Neural cell (in vitro differentiated cells): ENCODE measurements at regions not wholly inside any gene's neighbourhood (a gene's known extent, or its start where the extent isn't known, plus 50 kb on each side); places are given as distances from the start of the nearest gene placed in this dataset.

ENCODE experiments used
- H2AFZ ChIP-seq: fragments of 200-600, 300-800 bp; sonication (generic), shearing (Covaris generic); 2 replicates; pipeline ENCODE4 v1.6.0; 2014; ENCODE audit warnings: low read depth, mild to moderate bottlenecking, antibody characterized with exemption, low read length, moderate library complexity
- H3F3A ChIP-seq: fragments of 200-600 bp; shearing (Covaris generic); 2 replicates; pipeline ENCODE4 v1.6.1; 2016; ENCODE audit warnings: mild to moderate bottlenecking, moderate library complexity, mixed read lengths, antibody characterized with exemption, low read length; ENCODE audit not compliant: insufficient read depth, poor library complexity, severe bottlenecking
- H3K27ac ChIP-seq: fragments of 200-600, 300-800 bp; sonication (generic), shearing (Covaris generic); 2 replicates; pipeline ENCODE4 v1.5.1; 2014; ENCODE audit warnings: mild to moderate bottlenecking, low read length, moderate library complexity
- H3K27me3 ChIP-seq: fragments of 300-800, 200-600 bp; sonication (generic), shearing (Covaris generic); 2 replicates; pipeline ENCODE4 v1.6.0; 2014; ENCODE audit warnings: mild to moderate bottlenecking, low read depth, low read length, moderate library complexity; ENCODE audit not compliant: insufficient read depth
- H3K36me3 ChIP-seq: fragments of 300-800, 200-600 bp; sonication (generic), shearing (Covaris generic); 2 replicates; pipeline ENCODE4 v1.5.1; 2014; ENCODE audit warnings: mild to moderate bottlenecking, antibody characterized with exemption, low read length, moderate library complexity; ENCODE audit not compliant: insufficient read depth
- H3K4me2 ChIP-seq: fragments of 300-800, 200-600 bp; sonication (generic), shearing (Covaris generic); 2 replicates; pipeline ENCODE4 v1.6.0; 2014; ENCODE audit warnings: mild to moderate bottlenecking, low read length
- H3K4me3 ChIP-seq: fragments of 300-800, 200-600 bp; sonication (generic), shearing (Covaris generic); 2 replicates; pipeline ENCODE4 v1.5.1; 2014; ENCODE audit warnings: mild to moderate bottlenecking, low read length, moderate library complexity
- H3K79me2 ChIP-seq: fragments of 200-600 bp; shearing (Covaris generic); replicated peaks from 2 replicates; pipeline ENCODE4 v1.6.0; 2014; ENCODE audit warnings: mild to moderate bottlenecking, low read length, moderate library complexity; ENCODE audit not compliant: insufficient read depth
- H3K9ac ChIP-seq: fragments of 300-800, 200-600 bp; sonication (generic), shearing (Covaris generic); 2 replicates; pipeline ENCODE4 v1.6.1; 2016; ENCODE audit warnings: mild to moderate bottlenecking, low read length, mixed read lengths
- H3K9me2 ChIP-seq: fragments of 200-600 bp; shearing (Covaris generic); 2 replicates; pipeline ENCODE4 v1.6.1; 2016; ENCODE audit warnings: mild to moderate bottlenecking, low read length, mixed read lengths; ENCODE audit not compliant: insufficient read depth
- H3K9me3 ChIP-seq: fragments of 200-600, 300-800 bp; sonication (generic), shearing (Covaris generic); 2 replicates; pipeline ENCODE4 v1.6.1; 2016; ENCODE audit warnings: mild to moderate bottlenecking, mixed run types, low read length, moderate library complexity, mixed read lengths
- H4K20me1 ChIP-seq: fragments of 200-600 bp; shearing (Covaris generic); 2 replicates; pipeline ENCODE4 v1.6.1; 2016; ENCODE audit warnings: mild to moderate bottlenecking, mixed run types; ENCODE audit not compliant: insufficient read depth
- EP300 ChIP-seq: fragments of 450-650 bp; conservative IDR thresholded peaks from 2 replicates; pipeline ENCODE4 v1.6.1; 2014; ENCODE audit warnings: antibody characterized with exemption, mild to moderate bottlenecking, moderate library complexity; ENCODE audit not compliant: poor library complexity, severe bottlenecking
- EZH2 ChIP-seq: fragments of 200-600, 300-800 bp; shearing (Covaris generic), sonication (generic); IDR thresholded peaks from 2 replicates; pipeline ENCODE4 v1.6.1; 2014; ENCODE audit warnings: antibody characterized with exemption, low read length, borderline replicate concordance, mild to moderate bottlenecking; ENCODE audit not compliant: insufficient read depth, poor library complexity, severe bottlenecking
- MXI1 ChIP-seq: fragments of 450-650 bp; conservative IDR thresholded peaks from 2 replicates; pipeline ENCODE4 v1.6.1; 2014; ENCODE audit warnings: antibody characterized with exemption, mild to moderate bottlenecking; ENCODE audit not compliant: poor library complexity, severe bottlenecking
- POLR2AphosphoS5 ChIP-seq: IDR thresholded peaks from 2 replicates; pipeline ENCODE4 v1.6.1; 2012
- RAD21 ChIP-seq: fragments of 450-650 bp; conservative IDR thresholded peaks from 2 replicates; pipeline ENCODE4 v1.6.1; 2014; ENCODE audit warnings: antibody characterized with exemption, mild to moderate bottlenecking, moderate library complexity
- SMC3 ChIP-seq: fragments of 450-650 bp; conservative IDR thresholded peaks from 2 replicates; pipeline ENCODE4 v1.6.1; 2014; ENCODE audit warnings: antibody characterized with exemption, mild to moderate bottlenecking, moderate library complexity; ENCODE audit not compliant: poor library complexity
- TAF1 ChIP-seq: IDR thresholded peaks from 2 replicates; pipeline ENCODE4 v1.6.1; 2012; ENCODE audit warnings: low read depth
- TF ChIP-seq, protein P1 (sequence below): fragments of 450-650 bp; IDR thresholded peaks from 2 replicates; pipeline ENCODE4 v1.5.1; 2014; ENCODE audit warnings: antibody characterized with exemption, mild to moderate bottlenecking, moderate library complexity; ENCODE audit not compliant: poor library complexity, severe bottlenecking
- TF ChIP-seq, protein P2 (sequence below): IDR thresholded peaks from 2 replicates; pipeline ENCODE4 v1.6.1; 2012; ENCODE audit warnings: borderline replicate concordance

DNA sequence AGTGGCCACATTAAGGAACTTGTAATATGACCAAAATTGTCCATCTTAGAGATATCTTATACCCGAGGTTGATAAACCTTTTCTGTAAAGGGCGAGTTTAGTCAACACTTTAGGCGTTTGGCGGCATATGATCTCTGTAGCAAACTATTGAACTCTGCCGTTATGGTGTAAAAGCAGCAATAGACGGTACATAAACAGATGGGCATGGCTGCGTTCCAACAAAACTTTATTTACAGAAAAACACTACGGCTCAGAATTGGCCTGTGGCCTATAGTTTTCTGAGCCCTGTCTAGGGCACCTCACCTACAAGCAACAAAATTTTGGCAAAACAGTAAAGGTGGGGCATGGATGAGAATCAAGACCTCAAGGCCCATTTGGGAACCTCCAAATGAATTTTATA is 121.9 kb upstream of the HAAO start:
- no peaks in the 10 kb centered on the region for H3K9me2 ChIP-seq
- no peak for TF ChIP-seq EZH2
- TF ChIP-seq, protein P1, sequence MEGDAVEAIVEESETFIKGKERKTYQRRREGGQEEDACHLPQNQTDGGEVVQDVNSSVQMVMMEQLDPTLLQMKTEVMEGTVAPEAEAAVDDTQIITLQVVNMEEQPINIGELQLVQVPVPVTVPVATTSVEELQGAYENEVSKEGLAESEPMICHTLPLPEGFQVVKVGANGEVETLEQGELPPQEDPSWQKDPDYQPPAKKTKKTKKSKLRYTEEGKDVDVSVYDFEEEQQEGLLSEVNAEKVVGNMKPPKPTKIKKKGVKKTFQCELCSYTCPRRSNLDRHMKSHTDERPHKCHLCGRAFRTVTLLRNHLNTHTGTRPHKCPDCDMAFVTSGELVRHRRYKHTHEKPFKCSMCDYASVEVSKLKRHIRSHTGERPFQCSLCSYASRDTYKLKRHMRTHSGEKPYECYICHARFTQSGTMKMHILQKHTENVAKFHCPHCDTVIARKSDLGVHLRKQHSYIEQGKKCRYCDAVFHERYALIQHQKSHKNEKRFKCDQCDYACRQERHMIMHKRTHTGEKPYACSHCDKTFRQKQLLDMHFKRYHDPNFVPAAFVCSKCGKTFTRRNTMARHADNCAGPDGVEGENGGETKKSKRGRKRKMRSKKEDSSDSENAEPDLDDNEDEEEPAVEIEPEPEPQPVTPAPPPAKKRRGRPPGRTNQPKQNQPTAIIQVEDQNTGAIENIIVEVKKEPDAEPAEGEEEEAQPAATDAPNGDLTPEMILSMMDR, result no peak
- no peak for TF ChIP-seq MXI1
- TF ChIP-seq RAD21, result no peak
- TF ChIP-seq POLR2AphosphoS5, result no peak
- TF ChIP-seq TAF1, result no peak
- TF ChIP-seq SMC3, result no peak
- no peak for TF ChIP-seq EP300
- TF ChIP-seq, protein P2, sequence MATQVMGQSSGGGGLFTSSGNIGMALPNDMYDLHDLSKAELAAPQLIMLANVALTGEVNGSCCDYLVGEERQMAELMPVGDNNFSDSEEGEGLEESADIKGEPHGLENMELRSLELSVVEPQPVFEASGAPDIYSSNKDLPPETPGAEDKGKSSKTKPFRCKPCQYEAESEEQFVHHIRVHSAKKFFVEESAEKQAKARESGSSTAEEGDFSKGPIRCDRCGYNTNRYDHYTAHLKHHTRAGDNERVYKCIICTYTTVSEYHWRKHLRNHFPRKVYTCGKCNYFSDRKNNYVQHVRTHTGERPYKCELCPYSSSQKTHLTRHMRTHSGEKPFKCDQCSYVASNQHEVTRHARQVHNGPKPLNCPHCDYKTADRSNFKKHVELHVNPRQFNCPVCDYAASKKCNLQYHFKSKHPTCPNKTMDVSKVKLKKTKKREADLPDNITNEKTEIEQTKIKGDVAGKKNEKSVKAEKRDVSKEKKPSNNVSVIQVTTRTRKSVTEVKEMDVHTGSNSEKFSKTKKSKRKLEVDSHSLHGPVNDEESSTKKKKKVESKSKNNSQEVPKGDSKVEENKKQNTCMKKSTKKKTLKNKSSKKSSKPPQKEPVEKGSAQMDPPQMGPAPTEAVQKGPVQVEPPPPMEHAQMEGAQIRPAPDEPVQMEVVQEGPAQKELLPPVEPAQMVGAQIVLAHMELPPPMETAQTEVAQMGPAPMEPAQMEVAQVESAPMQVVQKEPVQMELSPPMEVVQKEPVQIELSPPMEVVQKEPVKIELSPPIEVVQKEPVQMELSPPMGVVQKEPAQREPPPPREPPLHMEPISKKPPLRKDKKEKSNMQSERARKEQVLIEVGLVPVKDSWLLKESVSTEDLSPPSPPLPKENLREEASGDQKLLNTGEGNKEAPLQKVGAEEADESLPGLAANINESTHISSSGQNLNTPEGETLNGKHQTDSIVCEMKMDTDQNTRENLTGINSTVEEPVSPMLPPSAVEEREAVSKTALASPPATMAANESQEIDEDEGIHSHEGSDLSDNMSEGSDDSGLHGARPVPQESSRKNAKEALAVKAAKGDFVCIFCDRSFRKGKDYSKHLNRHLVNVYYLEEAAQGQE, result no peak
- H3K27ac ChIP-seq, result no peak overlapping the region
- no peaks in the 10 kb centered on the region for H3K9me3 ChIP-seq
- no peaks in the 10 kb centered on the region for H4K20me1 ChIP-seq
- no peaks in the 10 kb centered on the region for H3K27me3 ChIP-seq
- no peaks in the 10 kb centered on the region for H3K79me2 ChIP-seq
- no peak overlapping the region for H3K4me3 ChIP-seq
- H2AFZ ChIP-seq, result no peak overlapping the region
- H3F3A ChIP-seq, result no peaks in the 10 kb centered on the region
- no peaks in the 10 kb centered on the region for H3K36me3 ChIP-seq
- no peak overlapping the region for H3K9ac ChIP-seq
- H3K4me2 ChIP-seq, result no peak overlapping the region

DNA sequence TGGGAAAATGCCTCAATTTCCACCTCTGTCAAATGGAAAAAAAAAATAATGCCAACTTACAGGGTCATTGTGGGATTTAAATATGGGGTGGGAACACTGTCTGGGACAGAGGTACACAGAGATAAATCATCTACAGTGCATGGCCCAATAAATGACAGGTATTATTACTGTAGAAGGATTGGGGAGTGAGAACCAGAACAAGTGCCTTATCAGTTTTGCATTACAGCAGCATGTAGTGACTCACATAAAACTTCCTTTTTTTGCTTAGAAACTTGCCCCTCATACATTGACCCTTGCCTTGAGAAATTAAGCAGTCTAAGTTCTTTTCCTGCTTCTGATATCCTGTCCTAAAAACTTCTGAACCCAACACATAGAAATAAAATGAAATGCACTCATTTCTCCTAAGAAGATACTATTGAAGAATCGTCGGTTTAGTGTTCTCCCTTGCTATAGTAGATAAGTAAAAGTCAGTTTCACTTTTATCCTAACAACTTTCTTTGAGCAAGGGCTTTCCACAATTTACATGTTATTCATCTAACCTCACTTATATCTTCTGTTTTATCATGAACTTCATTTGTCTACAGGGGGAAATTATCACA is 121.0 kb upstream of the HAAO start:
- H4K20me1 ChIP-seq, result no peaks in the 10 kb centered on the region
- H3K4me2 ChIP-seq, result no peak overlapping the region
- no peaks in the 10 kb centered on the region for H3K36me3 ChIP-seq
- H2AFZ ChIP-seq, result no peak overlapping the region
- no peaks in the 10 kb centered on the region for H3K9me2 ChIP-seq
- H3K9ac ChIP-seq, result no peak overlapping the region
- H3K27me3 ChIP-seq, result no peaks in the 10 kb centered on the region
- H3K4me3 ChIP-seq, result no peak overlapping the region
- no peaks in the 10 kb centered on the region for H3K79me2 ChIP-seq
- H3K9me3 ChIP-seq, result no peaks in the 10 kb centered on the region
- TF ChIP-seq SMC3 (no peak), POLR2AphosphoS5 (no peak), EZH2 (no peak), RAD21 (no peak), TAF1 (no peak), EP300 (no peak), MXI1 (no peak)
- TF ChIP-seq, protein P2, result no peak
- TF ChIP-seq, protein P1, result no peak
- no peak overlapping the region for H3K27ac ChIP-seq
- no peaks in the 10 kb centered on the region for H3F3A ChIP-seq
